K562 (cell line): ENCODE measurements at regions not wholly inside any gene's neighbourhood (a gene's known extent, or its start where the extent isn't known, plus 50 kb on each side); places are given as distances from the start of the nearest gene placed in this dataset.

ENCODE experiments used
- FOXM1 ChIP-seq, 2 experiments: fragments of 450-650 bp in 1 of 2; sonication (generic) in 1 of 2; formaldehyde crosslinking in 1 of 2; IDR thresholded peaks; 2 replicates each; pipeline versions ENCODE4 v1.6.1 to v1.9.0; 2017 to 2022; ENCODE audit warnings: low read depth in 2 of 2, mild to moderate bottlenecking in 2 of 2, missing genetic modification reagents in 1 of 2, moderate library complexity in 1 of 2
- KDM2B ChIP-seq: fragments of 250-450 bp; sonication (Bioruptor Pico); IDR thresholded peaks from 2 replicates; pipeline ENCODE4 v1.8.0; 2021; ENCODE audit warnings: mild to moderate bottlenecking, moderate library complexity
- NFYB ChIP-seq: IDR thresholded peaks from 2 replicates; pipeline ENCODE4 v1.6.1; 2011; ENCODE audit warnings: mild to moderate bottlenecking, moderate library complexity; ENCODE audit not compliant: insufficient read length; ENCODE audit errors: extremely low read depth
- PURB ChIP-seq: sonication (generic); formaldehyde crosslinking; IDR thresholded peaks from 2 replicates; pipeline ENCODE4 v1.9.0; 2021; ENCODE audit warnings: low read depth, mild to moderate bottlenecking, missing genetic modification reagents
- TAL1 ChIP-seq: fragments of 450-650 bp; IDR thresholded peaks from 2 replicates; pipeline ENCODE4 v1.6.1; 2016; ENCODE audit warnings: mild to moderate bottlenecking
- ZNF444 ChIP-seq: fragments of 250-450 bp; sonication (Bioruptor Pico); IDR thresholded peaks from 2 replicates; pipeline ENCODE4 v1.4.0; 2020; ENCODE audit warnings: mild to moderate bottlenecking, moderate library complexity
- ZNF77 ChIP-seq: fragments of 250-450 bp; sonication (Bioruptor Pico); IDR thresholded peaks from 2 replicates; pipeline ENCODE4 v1.5.0; 2020
- TF ChIP-seq, protein P1 (sequence below), 2 experiments: fragments of 450-650 bp; IDR thresholded peaks; 2 replicates each; pipeline ENCODE4 v1.6.1; 2016; ENCODE audit warnings: mild to moderate bottlenecking in 2 of 2, borderline replicate concordance in 1 of 2, low read depth in 1 of 2, moderate library complexity in 1 of 2
- TF ChIP-seq, protein P2 (sequence below): fragments of 250-450 bp; sonication (Bioruptor Pico); IDR thresholded peaks from 2 replicates; pipeline ENCODE4 v1.5.0; 2021; ENCODE audit warnings: mild to moderate bottlenecking, moderate library complexity
- TF ChIP-seq, protein P3 (sequence below): fragments of 450-650 bp; IDR thresholded peaks from 2 replicates; pipeline ENCODE4 v1.7.0; 2016; ENCODE audit warnings: borderline replicate concordance

DNA sequence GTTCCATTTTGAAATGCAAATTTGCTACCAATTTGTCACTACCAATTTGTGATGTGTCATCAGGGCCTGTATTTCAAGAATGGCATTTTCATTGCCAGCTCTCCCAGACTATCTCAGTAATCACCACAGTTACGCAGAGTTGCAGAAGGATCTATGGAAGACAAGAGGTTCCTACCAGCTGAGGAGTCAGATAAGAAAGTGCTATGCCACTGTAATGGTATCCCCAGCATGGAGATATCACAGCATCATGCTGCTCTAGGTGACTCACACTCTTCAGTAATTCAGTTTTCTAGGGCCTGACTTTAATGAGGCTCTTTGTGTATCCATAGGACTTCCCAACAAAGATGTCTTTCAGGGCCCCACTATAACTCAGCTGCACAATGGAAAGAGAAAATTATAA lies 490.3 kb downstream of the ARHGEF28 start (continued):
- TF ChIP-seq, protein P1, sequence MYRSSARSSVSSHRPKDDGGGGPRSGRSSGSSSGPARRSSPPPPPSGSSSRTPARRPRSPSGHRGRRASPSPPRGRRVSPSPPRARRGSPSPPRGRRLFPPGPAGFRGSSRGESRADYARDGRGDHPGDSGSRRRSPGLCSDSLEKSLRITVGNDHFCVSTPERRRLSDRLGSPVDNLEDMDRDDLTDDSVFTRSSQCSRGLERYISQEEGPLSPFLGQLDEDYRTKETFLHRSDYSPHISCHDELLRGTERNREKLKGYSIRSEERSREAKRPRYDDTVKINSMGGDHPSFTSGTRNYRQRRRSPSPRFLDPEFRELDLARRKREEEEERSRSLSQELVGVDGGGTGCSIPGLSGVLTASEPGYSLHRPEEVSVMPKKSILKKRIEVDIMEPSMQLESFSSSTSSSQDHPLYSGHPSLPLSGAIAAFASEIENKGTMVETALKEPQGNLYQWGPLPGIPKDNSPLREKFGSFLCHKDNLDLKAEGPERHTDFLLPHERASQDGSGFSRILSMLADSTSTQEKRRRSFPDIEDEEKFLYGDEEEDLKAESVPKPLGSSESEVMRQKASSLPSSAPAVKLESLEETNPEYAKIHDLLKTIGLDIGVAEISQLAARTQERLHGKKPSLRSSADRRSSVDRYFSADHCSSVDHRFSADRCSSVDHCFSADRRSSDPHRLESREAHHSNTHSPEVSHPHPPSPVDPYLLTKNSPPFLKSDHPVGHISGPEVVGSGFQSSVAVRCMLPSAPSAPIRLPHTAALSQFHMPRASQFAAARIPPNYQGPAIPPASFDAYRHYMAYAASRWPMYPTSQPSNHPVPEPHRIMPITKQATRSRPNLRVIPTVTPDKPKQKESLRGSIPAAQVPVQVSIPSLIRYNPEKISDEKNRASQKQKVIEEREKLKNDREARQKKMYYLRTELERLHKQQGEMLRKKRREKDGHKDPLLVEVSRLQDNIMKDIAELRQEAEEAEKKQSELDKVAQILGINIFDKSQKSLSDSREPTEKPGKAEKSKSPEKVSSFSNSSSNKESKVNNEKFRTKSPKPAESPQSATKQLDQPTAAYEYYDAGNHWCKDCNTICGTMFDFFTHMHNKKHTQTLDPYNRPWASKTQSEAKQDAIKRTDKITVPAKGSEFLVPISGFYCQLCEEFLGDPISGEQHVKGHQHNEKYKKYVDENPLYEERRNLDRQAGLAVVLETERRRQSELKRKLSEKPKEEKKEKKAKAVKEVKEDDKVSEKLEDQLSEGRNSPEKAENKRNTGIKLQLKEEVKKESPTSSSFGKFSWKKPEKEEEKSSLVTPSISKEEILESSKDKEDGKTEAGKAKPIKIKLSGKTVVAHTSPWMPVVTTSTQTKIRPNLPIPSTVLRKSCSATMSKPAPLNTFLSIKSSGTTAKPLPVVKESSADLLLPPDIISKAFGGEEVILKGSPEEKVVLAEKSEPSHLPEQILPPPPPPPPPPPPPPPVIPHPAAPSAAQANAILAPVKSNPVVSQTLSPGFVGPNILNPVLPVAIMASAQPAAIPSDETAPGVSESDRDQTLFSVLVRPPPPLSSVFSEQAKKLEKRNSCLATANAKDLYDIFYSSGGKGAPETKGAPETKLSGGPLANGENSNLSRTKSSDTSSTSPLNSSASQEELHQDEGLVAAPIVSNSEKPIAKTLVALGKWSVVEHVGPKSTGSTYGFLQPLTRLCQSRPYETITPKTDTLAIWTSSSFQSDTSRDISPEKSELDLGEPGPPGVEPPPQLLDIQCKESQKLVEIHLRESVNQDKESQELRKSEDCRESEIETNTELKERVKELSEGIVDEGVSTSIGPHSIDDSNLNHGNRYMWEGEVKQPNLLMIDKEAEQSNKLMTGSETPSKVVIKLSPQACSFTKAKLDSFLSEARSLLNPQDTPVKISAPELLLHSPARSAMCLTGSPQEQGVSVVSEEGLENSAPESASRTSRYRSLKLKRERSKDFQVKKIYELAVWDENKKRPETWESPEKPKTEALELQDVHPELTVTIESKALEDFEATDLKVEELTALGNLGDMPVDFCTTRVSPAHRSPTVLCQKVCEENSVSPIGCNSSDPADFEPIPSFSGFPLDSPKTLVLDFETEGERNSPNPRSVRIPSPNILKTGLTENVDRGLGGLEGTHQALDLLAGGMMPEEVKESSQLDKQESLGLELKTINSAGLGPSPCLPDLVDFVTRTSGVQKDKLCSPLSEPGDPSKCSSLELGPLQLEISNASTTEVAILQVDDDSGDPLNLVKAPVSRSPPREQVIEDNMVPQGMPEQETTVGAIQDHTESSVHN (IDR thresholded peaks at IDR 0.05; ENCODE audit: borderline replicate concordance in 1 of 2, low read depth in 1 of 2) = 0 out of 4 replicates have a peak, but pooled peaks of 1 of the 2 experiments have one; percentile 30
- TF ChIP-seq ZNF77 (CRISPR knock-in tag) = no peak
- TF ChIP-seq PURB (CRISPR knock-in tag) = no peak
- peak; percentile 61 for TF ChIP-seq TAL1
- no peak for TF ChIP-seq KDM2B (CRISPR knock-in tag)
- TF ChIP-seq, protein P2, sequence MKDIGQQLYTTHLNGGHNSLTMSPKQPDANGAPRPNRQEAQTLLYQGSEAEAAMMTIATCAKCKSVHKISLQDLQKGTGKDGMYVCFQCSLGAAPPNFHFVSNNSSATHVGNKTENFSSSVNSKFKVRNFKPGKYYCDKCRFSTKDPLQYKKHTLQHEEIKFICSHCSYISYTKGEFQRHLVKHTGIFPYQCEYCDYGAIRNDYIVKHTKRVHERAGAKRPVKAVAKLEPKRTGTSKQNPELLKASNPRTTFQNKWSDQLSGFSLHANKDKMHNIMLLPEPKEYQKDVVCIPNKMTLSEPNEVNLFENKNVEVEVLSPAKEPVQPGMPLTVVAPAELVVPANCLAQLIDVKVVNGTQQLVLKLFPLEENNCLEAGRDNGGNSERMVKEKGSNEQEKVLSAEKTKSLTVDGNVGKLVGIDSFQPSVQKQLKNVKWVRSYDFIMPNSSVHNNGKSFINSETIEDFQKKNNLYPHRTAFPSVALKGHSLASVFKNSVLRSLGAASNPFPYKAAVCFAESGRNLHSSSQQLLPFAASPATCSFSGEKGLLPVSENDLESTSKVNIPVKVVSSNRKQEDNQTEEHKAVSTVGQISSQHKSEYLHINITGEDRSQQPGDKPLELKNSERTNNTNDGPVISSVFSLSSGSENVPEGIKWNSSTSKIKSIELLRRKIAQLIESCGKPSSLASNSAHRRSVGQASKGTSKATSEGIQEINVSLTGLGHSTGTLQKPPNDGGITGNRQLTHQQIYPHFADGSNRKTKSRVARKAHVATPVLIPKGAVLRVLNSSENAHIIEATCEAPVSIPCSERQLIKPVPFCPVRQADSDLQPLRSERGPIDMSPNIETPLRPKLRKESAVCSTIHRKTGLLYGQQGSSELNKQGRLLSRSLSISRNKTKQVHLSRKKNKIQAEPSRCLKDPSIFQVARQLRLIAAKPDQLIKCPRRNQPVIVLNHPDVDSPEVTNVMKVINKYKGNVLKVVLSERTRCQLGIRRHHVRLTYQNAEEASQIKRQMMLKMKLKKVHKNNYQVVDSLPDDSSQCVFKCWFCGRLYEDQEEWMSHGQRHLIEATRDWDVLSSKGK (CRISPR knock-in tag) = no peak
- TF ChIP-seq NFYB = no peak
- TF ChIP-seq, protein P3, sequence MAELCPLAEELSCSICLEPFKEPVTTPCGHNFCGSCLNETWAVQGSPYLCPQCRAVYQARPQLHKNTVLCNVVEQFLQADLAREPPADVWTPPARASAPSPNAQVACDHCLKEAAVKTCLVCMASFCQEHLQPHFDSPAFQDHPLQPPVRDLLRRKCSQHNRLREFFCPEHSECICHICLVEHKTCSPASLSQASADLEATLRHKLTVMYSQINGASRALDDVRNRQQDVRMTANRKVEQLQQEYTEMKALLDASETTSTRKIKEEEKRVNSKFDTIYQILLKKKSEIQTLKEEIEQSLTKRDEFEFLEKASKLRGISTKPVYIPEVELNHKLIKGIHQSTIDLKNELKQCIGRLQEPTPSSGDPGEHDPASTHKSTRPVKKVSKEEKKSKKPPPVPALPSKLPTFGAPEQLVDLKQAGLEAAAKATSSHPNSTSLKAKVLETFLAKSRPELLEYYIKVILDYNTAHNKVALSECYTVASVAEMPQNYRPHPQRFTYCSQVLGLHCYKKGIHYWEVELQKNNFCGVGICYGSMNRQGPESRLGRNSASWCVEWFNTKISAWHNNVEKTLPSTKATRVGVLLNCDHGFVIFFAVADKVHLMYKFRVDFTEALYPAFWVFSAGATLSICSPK = no peak
- no peak for TF ChIP-seq ZNF444
- TF ChIP-seq FOXM1 (IDR thresholded peaks at IDR 0.05; ENCODE audit: low read depth) = no peak
- no peak for TF ChIP-seq FOXM1 (CRISPR knock-in tag; IDR thresholded peaks at IDR 0.05; ENCODE audit: low read depth)
